Astrocyte (in vitro differentiated cells and primary cell): ENCODE measurements at regions not wholly inside any gene's neighbourhood (a gene's known extent, or its start where the extent isn't known, plus 50 kb on each side); places are given as distances from the start of the nearest gene placed in this dataset.

Experiments
- DNase-seq: peaks from one replicate; pipeline ENCODE4 v3.0.0-alpha.2; 2010; ENCODE audit warnings: low read depth
- FAIRE-seq: peaks from 2 replicates; lab custom pipeline; 2011; peaks lifted over from hg19 to GRCh38; lab: Jason Lieb, UNC
- H2AFZ ChIP-seq: 2 replicates; pipeline ENCODE4 v1.6.0; 2012; ENCODE audit warnings: low read depth, low read length, inconsistent platforms
- H3K27ac ChIP-seq: 2 replicates; pipeline ENCODE4 v1.5.1; 2011; ENCODE audit warnings: low read depth, low read length, inconsistent platforms
- H3K27me3 ChIP-seq: 2 replicates; pipeline ENCODE4 v1.6.0; 2011; ENCODE audit warnings: low read length, inconsistent platforms; ENCODE audit not compliant: insufficient read depth
- H3K36me3 ChIP-seq: 2 replicates; pipeline ENCODE4 v1.5.1; 2011; ENCODE audit warnings: low read length, inconsistent platforms; ENCODE audit not compliant: insufficient read depth
- H3K4me1 ChIP-seq: 2 replicates; pipeline ENCODE4 v1.5.1; 2011; ENCODE audit warnings: low read length, inconsistent platforms; ENCODE audit not compliant: insufficient read depth
- H3K4me2 ChIP-seq: 2 replicates; pipeline ENCODE4 v1.6.0; 2012; ENCODE audit warnings: low read length, inconsistent platforms
- H3K4me3 ChIP-seq: 2 replicates; pipeline ENCODE4 v1.5.1; 2011; ENCODE audit warnings: low read depth, mild to moderate bottlenecking, low read length, inconsistent platforms; ENCODE audit not compliant: insufficient read depth
- H3K79me2 ChIP-seq: 2 replicates; pipeline ENCODE4 v1.6.0; 2012; ENCODE audit warnings: mild to moderate bottlenecking, low read length, inconsistent platforms; ENCODE audit not compliant: insufficient read depth
- H3K9ac ChIP-seq: 2 replicates; pipeline ENCODE4 v1.6.0; 2012; ENCODE audit warnings: mild to moderate bottlenecking, low read length, inconsistent platforms
- H3K9me3 ChIP-seq: 2 replicates; pipeline ENCODE4 v1.5.1; 2012; ENCODE audit warnings: low read depth, mild to moderate bottlenecking, low read length, inconsistent platforms; ENCODE audit not compliant: insufficient read depth
- H4K20me1 ChIP-seq: 2 replicates; pipeline ENCODE4 v1.6.0; 2012; ENCODE audit warnings: low read length, inconsistent platforms; ENCODE audit not compliant: insufficient read depth
- H3K27ac Mint-ChIP-seq: one replicate; pipeline ENCODE4 v1.8.0; 2021; ENCODE audit warnings: mild to moderate bottlenecking, mixed read lengths; ENCODE audit not compliant: unreplicated experiment
- H3K27me3 Mint-ChIP-seq: one replicate; pipeline ENCODE4 v1.8.0; 2021; ENCODE audit warnings: low read depth, mixed read lengths; ENCODE audit not compliant: unreplicated experiment
- H3K36me3 Mint-ChIP-seq: one replicate; pipeline ENCODE4 v1.8.0; 2021; ENCODE audit warnings: low read depth, mixed read lengths; ENCODE audit not compliant: unreplicated experiment
- H3K4me1 Mint-ChIP-seq: one replicate; pipeline ENCODE4 v1.8.0; 2021; ENCODE audit warnings: low read depth, mixed read lengths; ENCODE audit not compliant: unreplicated experiment
- H3K4me3 Mint-ChIP-seq: one replicate; pipeline ENCODE4 v1.8.0; 2021; ENCODE audit warnings: mild to moderate bottlenecking, moderate library complexity, mixed read lengths; ENCODE audit not compliant: unreplicated experiment
- H3K9me3 Mint-ChIP-seq: one replicate; pipeline ENCODE4 v1.8.0; 2021; ENCODE audit warnings: mild to moderate bottlenecking, mixed read lengths; ENCODE audit not compliant: unreplicated experiment
- EZH2 ChIP-seq: IDR thresholded peaks from 2 replicates; pipeline ENCODE4 v1.6.1; 2012; ENCODE audit warnings: mild to moderate bottlenecking, low read length, inconsistent platforms; ENCODE audit not compliant: insufficient read depth
- TF ChIP-seq, protein P1 (sequence below): IDR thresholded peaks from 2 replicates; pipeline ENCODE4 v1.5.1; 2011; ENCODE audit warnings: low read depth, mild to moderate bottlenecking, inconsistent platforms, low read length, moderate library complexity; ENCODE audit not compliant: insufficient read depth

DNA sequence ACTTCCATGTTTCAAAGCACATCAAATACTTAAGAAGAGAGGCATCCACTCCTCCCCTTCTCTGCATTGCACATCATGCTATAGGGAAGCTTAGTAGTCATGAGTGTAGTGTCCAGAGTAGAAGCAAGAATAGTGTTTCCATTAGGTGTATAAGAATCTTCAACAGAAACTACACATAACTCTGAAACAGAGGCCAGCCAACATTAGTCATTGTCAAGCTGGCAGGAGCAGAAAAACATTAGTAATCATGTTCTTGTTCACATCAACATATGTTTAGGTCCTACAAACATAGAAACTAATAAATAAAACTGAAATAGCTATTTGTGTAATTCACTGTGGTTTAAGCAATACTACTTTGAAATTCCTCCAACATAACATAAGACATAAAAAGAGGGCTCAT lies 370.2 kb downstream of the PPP1R3A start:
- no peaks in the 10 kb centered on the region for H3K9me3 Mint-ChIP-seq
- H3K4me3 ChIP-seq = no peak overlapping the region
- H3K4me1 Mint-ChIP-seq = no peaks in the 10 kb centered on the region
- no peaks in the 10 kb centered on the region for H3K36me3 ChIP-seq
- no peak overlapping the region for H3K9ac ChIP-seq
- TF ChIP-seq EZH2 = no peak
- TF ChIP-seq, protein P1, sequence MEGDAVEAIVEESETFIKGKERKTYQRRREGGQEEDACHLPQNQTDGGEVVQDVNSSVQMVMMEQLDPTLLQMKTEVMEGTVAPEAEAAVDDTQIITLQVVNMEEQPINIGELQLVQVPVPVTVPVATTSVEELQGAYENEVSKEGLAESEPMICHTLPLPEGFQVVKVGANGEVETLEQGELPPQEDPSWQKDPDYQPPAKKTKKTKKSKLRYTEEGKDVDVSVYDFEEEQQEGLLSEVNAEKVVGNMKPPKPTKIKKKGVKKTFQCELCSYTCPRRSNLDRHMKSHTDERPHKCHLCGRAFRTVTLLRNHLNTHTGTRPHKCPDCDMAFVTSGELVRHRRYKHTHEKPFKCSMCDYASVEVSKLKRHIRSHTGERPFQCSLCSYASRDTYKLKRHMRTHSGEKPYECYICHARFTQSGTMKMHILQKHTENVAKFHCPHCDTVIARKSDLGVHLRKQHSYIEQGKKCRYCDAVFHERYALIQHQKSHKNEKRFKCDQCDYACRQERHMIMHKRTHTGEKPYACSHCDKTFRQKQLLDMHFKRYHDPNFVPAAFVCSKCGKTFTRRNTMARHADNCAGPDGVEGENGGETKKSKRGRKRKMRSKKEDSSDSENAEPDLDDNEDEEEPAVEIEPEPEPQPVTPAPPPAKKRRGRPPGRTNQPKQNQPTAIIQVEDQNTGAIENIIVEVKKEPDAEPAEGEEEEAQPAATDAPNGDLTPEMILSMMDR = no peak
- no peak overlapping the region for H3K4me3 Mint-ChIP-seq
- DNase-seq (no peak), FAIRE-seq (no peak)
- H3K27me3 ChIP-seq = no peaks in the 10 kb centered on the region
- no peaks in the 10 kb centered on the region for H3K4me1 ChIP-seq
- no peak overlapping the region for H2AFZ ChIP-seq
- no peaks in the 10 kb centered on the region for H4K20me1 ChIP-seq
- H3K27ac ChIP-seq = no peak overlapping the region
- no peak overlapping the region for H3K4me2 ChIP-seq
- no peaks in the 10 kb centered on the region for H3K27me3 Mint-ChIP-seq
- no peaks in the 10 kb centered on the region for H3K9me3 ChIP-seq
- H3K27ac Mint-ChIP-seq = no peak overlapping the region
- no peaks in the 10 kb centered on the region for H3K36me3 Mint-ChIP-seq
- H3K79me2 ChIP-seq = no peaks in the 10 kb centered on the region

DNA sequence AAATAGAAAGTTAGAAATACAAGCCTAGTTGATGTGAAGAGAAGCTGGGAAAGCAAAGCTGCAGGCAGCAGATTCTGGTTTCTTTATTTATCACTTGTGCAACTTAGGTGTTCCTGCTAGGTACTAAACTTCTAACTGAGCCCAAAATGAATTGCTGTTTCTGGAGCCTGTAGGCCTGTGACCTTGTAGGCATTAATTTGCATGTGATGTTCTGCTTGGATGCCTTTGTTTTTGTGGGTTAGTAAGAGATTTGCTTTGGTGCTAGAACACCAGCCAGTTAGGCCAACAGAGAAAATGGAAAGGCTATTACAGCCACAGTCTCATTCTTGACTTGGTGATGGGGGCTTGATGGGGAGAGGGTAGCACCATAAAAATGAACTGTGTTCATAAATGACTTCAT lies 370.7 kb downstream of the PPP1R3A start:
- DNase-seq (no peak), FAIRE-seq (no peak)
- no peaks in the 10 kb centered on the region for H3K36me3 ChIP-seq
- H3K9me3 Mint-ChIP-seq = no peaks in the 10 kb centered on the region
- no peak overlapping the region for H2AFZ ChIP-seq
- no peak overlapping the region for H3K9ac ChIP-seq
- no peak overlapping the region for H3K4me2 ChIP-seq
- H4K20me1 ChIP-seq = no peaks in the 10 kb centered on the region
- no peak overlapping the region for H3K27ac ChIP-seq
- no peaks in the 10 kb centered on the region for H3K27me3 ChIP-seq
- H3K4me3 ChIP-seq = no peak overlapping the region
- H3K9me3 ChIP-seq = no peaks in the 10 kb centered on the region
- H3K79me2 ChIP-seq = no peaks in the 10 kb centered on the region
- TF ChIP-seq, protein P1 = no peak
- TF ChIP-seq EZH2 = no peak
- H3K27ac Mint-ChIP-seq = no peak overlapping the region
- no peak overlapping the region for H3K4me3 Mint-ChIP-seq
- no peaks in the 10 kb centered on the region for H3K4me1 ChIP-seq
- H3K27me3 Mint-ChIP-seq = no peaks in the 10 kb centered on the region
- no peaks in the 10 kb centered on the region for H3K4me1 Mint-ChIP-seq
- no peaks in the 10 kb centered on the region for H3K36me3 Mint-ChIP-seq

DNA sequence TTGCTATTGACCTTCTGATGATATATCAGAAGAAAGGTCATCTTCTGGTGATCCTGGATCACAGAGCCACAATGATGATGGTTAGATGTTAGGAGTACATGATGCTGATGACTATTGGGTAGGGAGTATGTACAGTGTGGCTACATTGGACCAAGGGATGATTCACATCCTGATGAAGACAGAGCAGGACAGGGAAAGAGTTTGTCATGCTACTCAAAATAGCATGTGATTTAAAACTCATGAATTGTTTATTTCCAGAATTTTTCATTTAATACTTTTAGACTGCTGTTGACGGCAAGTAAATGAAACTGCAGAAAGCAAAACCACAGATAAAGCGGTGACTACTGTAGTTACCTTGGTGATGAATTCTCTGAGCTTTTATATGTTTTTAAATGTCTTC lies 397.3 kb downstream of the PPP1R3A start:
- no peaks in the 10 kb centered on the region for H3K79me2 ChIP-seq
- no peak overlapping the region for H3K27ac ChIP-seq
- H3K4me2 ChIP-seq = no peak overlapping the region
- no peak overlapping the region for H3K9ac ChIP-seq
- Mint-ChIP-seq H3K4me1 (no peaks in the 10 kb centered on the region), H3K9me3 (peaks cover 1% of the 10 kb centered on the region), H3K27me3 (no peaks in the 10 kb centered on the region), H3K36me3 (no peaks in the 10 kb centered on the region), H3K27ac (no peak overlapping the region), H3K4me3 (no peak overlapping the region)
- H4K20me1 ChIP-seq = no peaks in the 10 kb centered on the region
- no peaks in the 10 kb centered on the region for H3K9me3 ChIP-seq
- H2AFZ ChIP-seq = no peak overlapping the region
- no peaks in the 10 kb centered on the region for H3K27me3 ChIP-seq
- no peaks in the 10 kb centered on the region for H3K4me1 ChIP-seq
- no peak overlapping the region for H3K4me3 ChIP-seq
- TF ChIP-seq, protein P1 = no peak
- no peak for TF ChIP-seq EZH2
- DNase-seq (peak; percentile 8), FAIRE-seq (no peak)
- H3K36me3 ChIP-seq = no peaks in the 10 kb centered on the region
